ENCODE measurements at regions not wholly inside any gene's neighbourhood (a gene's known extent, or its start where the extent isn't known, plus 50 kb on each side); places are given as distances from the start of the nearest gene placed in this dataset.

DNA sequence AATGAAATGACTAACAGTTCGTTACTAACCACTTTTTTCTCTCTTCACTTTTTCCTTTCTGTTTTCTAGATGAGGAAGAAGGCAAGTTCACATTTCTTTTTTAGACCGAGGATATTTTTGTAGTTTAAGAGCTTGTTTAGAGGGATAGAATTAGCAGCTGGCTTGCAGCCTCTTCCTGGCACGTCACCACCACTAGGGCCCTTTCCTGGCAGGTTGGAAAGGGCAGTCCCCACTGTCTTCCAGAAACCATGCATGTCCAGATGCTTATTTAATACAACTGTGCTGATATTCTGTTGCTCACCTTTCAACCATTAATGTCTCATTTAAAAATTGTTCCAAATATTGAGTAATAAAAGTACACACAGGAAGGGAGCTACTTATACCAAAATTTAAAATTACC is 209.5 kb upstream of the PACRGL start:
- Histone ChIP-seq H3K36me3 (ENCODE audit: insufficient read depth, low read length) (no peaks in the 10 kb centered on the region), H3K27me3 (ENCODE audit: control insufficient read depth in 1 of 2, insufficient read depth in 2 of 2, low read length in 2 of 2) (no peaks in the 10 kb centered on the region), H3K4me3 (ENCODE audit: low read length) (no peak overlapping the region), H3K4me1 (ENCODE audit: insufficient read depth, low read length) (no peaks in the 10 kb centered on the region), H3K9me3 (ENCODE audit: control insufficient read depth in 1 of 2, insufficient read depth in 1 of 2, low read length in 2 of 2) (no peaks in the 10 kb centered on the region), H3K27ac (ENCODE audit: low read depth in 1 of 2, low read length in 2 of 2) (no peak overlapping the region)
- no peaks in the 10 kb centered on the region for H3K36me3 Mint-ChIP-seq (ENCODE audit: low read depth)
- H3K4me1 Mint-ChIP-seq (ENCODE audit: low read depth), result no peaks in the 10 kb centered on the region
- intact Hi-C loops (cut with DNase I, micrococcal nuclease), result no loop called here
- ChIA-PET CTCF (no interaction called here), POLR2A (no interaction called here)
- H3K4me3 Mint-ChIP-seq, result no peak overlapping the region
- ATAC-seq (ENCODE audit: poor library complexity), result no peak
- no peak for TF ChIP-seq CTCF (IDR thresholded peaks at IDR 0.05)
- no peak for DNase-seq
- no peak overlapping the region for H3K27ac Mint-ChIP-seq
- no peaks in the 10 kb centered on the region for H3K9me3 Mint-ChIP-seq
- H3K27me3 Mint-ChIP-seq, result no peaks in the 10 kb centered on the region

DNA sequence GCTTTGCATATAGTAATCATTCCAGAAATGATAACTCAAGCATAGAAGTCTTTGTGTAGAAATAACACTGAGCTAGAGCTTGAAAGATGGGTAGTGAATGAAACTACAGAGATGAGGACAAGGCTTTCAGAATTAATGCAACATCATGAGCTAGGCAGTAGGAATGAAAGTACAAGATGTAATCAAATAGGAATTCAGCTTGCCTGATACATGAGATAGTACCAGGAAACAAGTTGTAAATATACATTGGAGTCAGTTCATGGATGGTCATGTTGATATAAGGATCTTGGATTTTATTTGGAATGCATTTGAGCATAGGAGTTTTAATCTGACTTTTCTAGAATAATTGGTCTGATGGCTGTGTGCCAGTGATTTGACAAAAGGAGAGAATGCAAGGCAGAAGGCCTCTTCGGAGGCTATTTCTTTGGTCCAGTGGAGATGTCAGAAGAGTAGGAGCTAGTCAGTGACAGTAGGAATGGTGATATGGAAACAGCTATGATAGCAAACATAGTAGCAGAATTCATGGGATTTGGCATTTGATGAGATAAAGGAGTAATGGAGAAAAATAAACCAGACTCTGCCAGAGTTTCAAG is 206.4 kb upstream of the PACRGL start:
- H3K4me3 Mint-ChIP-seq, result no peak overlapping the region

DNA sequence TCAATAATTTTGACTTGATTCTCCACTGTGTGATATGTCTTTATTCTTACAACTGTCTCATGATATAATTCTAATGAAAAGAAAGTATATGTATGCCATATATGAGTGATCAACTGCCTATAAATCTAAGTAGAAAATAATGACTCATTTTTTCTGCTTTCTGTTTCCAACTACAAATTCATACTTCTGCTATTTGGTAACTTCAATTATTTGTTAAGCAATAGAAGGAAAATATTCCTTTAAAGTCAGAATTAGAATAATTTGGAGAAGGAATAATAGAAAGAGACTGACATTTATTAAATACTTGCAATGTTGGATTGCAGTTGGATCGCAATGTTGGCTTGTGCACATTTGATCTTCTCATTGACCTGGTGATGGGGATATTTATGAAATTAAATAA is 204.2 kb upstream of the PACRGL start:
- no peaks in the 10 kb centered on the region for H3K27me3 Mint-ChIP-seq
- ChIA-PET POLR2A (no interaction called here), CTCF (no interaction called here)
- intact Hi-C loops (cut with DNase I, micrococcal nuclease), result no loop called here
- TF ChIP-seq CTCF (IDR thresholded peaks at IDR 0.05), result no peak
- Histone ChIP-seq H3K9me3 (ENCODE audit: control insufficient read depth in 1 of 2, insufficient read depth in 1 of 2, low read length in 2 of 2) (peaks cover 0 to 3% of the 10 kb centered on the region in 2 experiments), H3K36me3 (ENCODE audit: insufficient read depth, low read length) (no peaks in the 10 kb centered on the region), H3K27ac (ENCODE audit: low read depth in 1 of 2, low read length in 2 of 2) (no peak overlapping the region), H3K4me1 (ENCODE audit: insufficient read depth, low read length) (no peaks in the 10 kb centered on the region), H3K4me3 (ENCODE audit: low read length) (no peak overlapping the region), H3K27me3 (ENCODE audit: control insufficient read depth in 1 of 2, insufficient read depth in 2 of 2, low read length in 2 of 2) (no peaks in the 10 kb centered on the region)
- no peak for DNase-seq
- H3K4me1 Mint-ChIP-seq (ENCODE audit: low read depth), result no peaks in the 10 kb centered on the region
- no peaks in the 10 kb centered on the region for H3K9me3 Mint-ChIP-seq
- H3K4me3 Mint-ChIP-seq, result no peak overlapping the region
- H3K27ac Mint-ChIP-seq, result no peak overlapping the region
- ATAC-seq (ENCODE audit: poor library complexity), result no peak
- H3K36me3 Mint-ChIP-seq (ENCODE audit: low read depth), result no peaks in the 10 kb centered on the region

More for the DNA sequence above, 206.4 kb upstream of the PACRGL start:
- H3K9me3 Mint-ChIP-seq, result no peaks in the 10 kb centered on the region
- peaks cover 0 to 3% of the 10 kb centered on the region in 2 experiments for H3K9me3 ChIP-seq (ENCODE audit: control insufficient read depth in 1 of 2, insufficient read depth in 1 of 2, low read length in 2 of 2)
- H3K36me3 Mint-ChIP-seq (ENCODE audit: low read depth), result no peaks in the 10 kb centered on the region
- no peaks in the 10 kb centered on the region for H3K4me1 ChIP-seq (ENCODE audit: insufficient read depth, low read length)
- POLR2A ChIA-PET, result interaction anchor here (0.6 kb wide), 1 partner anchor 103 kb away, joined by 3 read pairs; no protein-coding TSS in a partner anchor
- H3K4me3 ChIP-seq (ENCODE audit: low read length), result no peak overlapping the region
- no peaks in the 10 kb centered on the region for H3K4me1 Mint-ChIP-seq (ENCODE audit: low read depth)
- no peaks in the 10 kb centered on the region for H3K27me3 ChIP-seq (ENCODE audit: control insufficient read depth in 1 of 2, insufficient read depth in 2 of 2, low read length in 2 of 2)
- no peak for DNase-seq
- no peak for TF ChIP-seq CTCF (IDR thresholded peaks at IDR 0.05)
- CTCF ChIA-PET, result interaction anchor here (0.7 kb wide), 1 partner anchor 13 kb away, joined by 3 read pairs; no protein-coding TSS in a partner anchor
- H3K27ac Mint-ChIP-seq, result no peak overlapping the region
- no peaks in the 10 kb centered on the region for H3K27me3 Mint-ChIP-seq
- intact Hi-C loops (cut with DNase I, micrococcal nuclease), result no loop called here
- H3K27ac ChIP-seq (ENCODE audit: low read depth in 1 of 2, low read length in 2 of 2), result no peak overlapping the region
- no peaks in the 10 kb centered on the region for H3K36me3 ChIP-seq (ENCODE audit: insufficient read depth, low read length)
- no peak for ATAC-seq (ENCODE audit: poor library complexity)
